ENCODE measurements at regions not wholly inside any gene's neighbourhood (a gene's known extent, or its start where the extent isn't known, plus 50 kb on each side); places are given as distances from the start of the nearest gene placed in this dataset.

- no peak for TF ChIP-seq EP300 (IDR thresholded peaks at IDR 0.05)
- TF ChIP-seq CTCF (IDR thresholded peaks at IDR 0.05) = peak in 5 of 6 experiments; percentile 26 to 55 (median 35)
- TF ChIP-seq POLR2AphosphoS5 (IDR thresholded peaks at IDR 0.05) = no peak
- TF ChIP-seq POLR2A (IDR thresholded peaks at IDR 0.05) = no peak
- Histone ChIP-seq H3K27me3 (no peaks in the 10 kb centered on the region), H3K4me3 (peak overlapping the region in 1 of 4 donors; percentile 15), H3K27ac (no peak overlapping the region), H3K4me1 (peaks cover 0 to 6% (median 0%) of the 10 kb centered on the region in 4 donors), H3K9me3 (no peaks in the 10 kb centered on the region), H3K36me3 (no peaks in the 10 kb centered on the region)
- DNase-seq (peak in 1 of 2 donors; percentile 43), ATAC-seq (ENCODE audit: low FRiP score in 2 of 2) (peak; percentile 60 to 73)
- 43 to 47% methylated on average over 18 of the region's 18 CpGs for WGBS, 2 donors
Measured at GRCh38 chr16:74107795-74108610, 188.6 kb upstream of the PSMD7 start.

- H3K9me3 ChIP-seq = no peaks in the 10 kb centered on the region
- H3K4me3 ChIP-seq = no peak overlapping the region
- no peaks in the 10 kb centered on the region for H3K27me3 ChIP-seq
- DNase-seq (no peak), ATAC-seq (ENCODE audit: low FRiP score in 2 of 2) (no peak)
- peaks cover 0 to 6% (median 0%) of the 10 kb centered on the region in 4 donors for H3K4me1 ChIP-seq
- TF ChIP-seq POLR2A (IDR thresholded peaks at IDR 0.05) (no peak), CTCF (IDR thresholded peaks at IDR 0.05) (no peak), EP300 (IDR thresholded peaks at IDR 0.05) (no peak), POLR2AphosphoS5 (IDR thresholded peaks at IDR 0.05) (no peak)
- H3K27ac ChIP-seq = no peak overlapping the region
- 18 to 22% methylated on average over 2 of the region's 2 CpGs for WGBS, 2 donors
- no peaks in the 10 kb centered on the region for H3K36me3 ChIP-seq
Measured at GRCh38 chr16:74104022-74104421, 192.6 kb upstream of the PSMD7 start.

GRCh38 chr16:74101379-74102137 lies 195.1 kb upstream of the PSMD7 start:
- Histone ChIP-seq H3K4me1 (no peaks in the 10 kb centered on the region), H3K27me3 (no peaks in the 10 kb centered on the region), H3K36me3 (no peaks in the 10 kb centered on the region), H3K27ac (no peak overlapping the region), H3K9me3 (no peaks in the 10 kb centered on the region), H3K4me3 (no peak overlapping the region)
- no peak for ATAC-seq (ENCODE audit: low FRiP score in 2 of 2)
- no peak for TF ChIP-seq POLR2A (IDR thresholded peaks at IDR 0.05)
- no peak for TF ChIP-seq EP300 (IDR thresholded peaks at IDR 0.05)
- TF ChIP-seq CTCF (IDR thresholded peaks at IDR 0.05) = no peak
- no peak for TF ChIP-seq POLR2AphosphoS5 (IDR thresholded peaks at IDR 0.05)
- DNase-seq = no peak
- whole genome bisulfite sequencing, 2 donors = 72 to 82% methylated on average over 1 of the region's 1 CpG

GRCh38 chr16:74100395-74101326 lies 196.0 kb upstream of the PSMD7 start:
- Histone ChIP-seq H3K9me3 (no peaks in the 10 kb centered on the region), H3K36me3 (no peaks in the 10 kb centered on the region), H3K4me1 (no peaks in the 10 kb centered on the region), H3K27ac (no peak overlapping the region), H3K4me3 (no peak overlapping the region), H3K27me3 (no peaks in the 10 kb centered on the region)
- TF ChIP-seq EP300 (IDR thresholded peaks at IDR 0.05) (no peak), POLR2A (IDR thresholded peaks at IDR 0.05) (no peak), POLR2AphosphoS5 (IDR thresholded peaks at IDR 0.05) (no peak), CTCF (IDR thresholded peaks at IDR 0.05) (no peak)
- 46 to 47% methylated on average over 7 of the region's 7 CpGs for WGBS, 2 donors
- DNase-seq = no peak
- no peak for ATAC-seq (ENCODE audit: low FRiP score in 2 of 2)

All from upper lobe of left lung (tissue), 6 donors.